ENCODE measurements at regions not wholly inside any gene's neighbourhood (a gene's known extent, or its start where the extent isn't known, plus 50 kb on each side); places are given as distances from the start of the nearest gene placed in this dataset.
A peak's percentile ranks its signal among the peaks of the same experiment; 100 is the strongest.

- TF ChIP-seq HSF1 (IDR thresholded peaks at IDR 0.05; ENCODE audit: low read depth, low read length) (no peak), CHD4 (IDR thresholded peaks at IDR 0.05) (no peak), KDM1A (IDR thresholded peaks at IDR 0.05; ENCODE audit: borderline replicate concordance) (no peak), MAX (IDR thresholded peaks at IDR 0.05; ENCODE audit: low read depth, low read length) (no peak), YBX1 (IDR thresholded peaks at IDR 0.05) (no peak), E4F1 (IDR thresholded peaks at IDR 0.05; ENCODE audit: borderline replicate concordance, partially characterized antibody) (no peak)
Observed at GRCh38 chrX:10076765-10077164, 80.0 kb upstream of the CLCN4 start (continued).

GRCh38 chrX:10077425-10078188, 79.2 kb upstream of the CLCN4 start:
- TF ChIP-seq RAD21 (IDR thresholded peaks at IDR 0.05; ENCODE audit: insufficient read depth, low read depth, low read length) (peak; percentile 23; the same call in 1 of the 2 replicates), FOS (IDR thresholded peaks at IDR 0.05; ENCODE audit: borderline replicate concordance, extremely low read depth, insufficient read length) (no peak), CTCF (IDR thresholded peaks at IDR 0.05 in 2 of 3, conservative IDR thresholded peaks at IDR 0.05 in 1 of 3; ENCODE audit: control insufficient read depth in 2 of 3, extremely low read depth in 1 of 3, insufficient read depth in 1 of 3, low read depth in 3 of 3, low read length in 3 of 3) (0 out of 6 replicates have a peak, but pooled peaks of 1 of the 3 experiments have one; percentile 2), RELA (IDR thresholded peaks at IDR 0.05; ENCODE audit: borderline replicate concordance, partially characterized antibody) (no peak)
- H3K9me3 ChIP-seq (replicated peaks; ENCODE audit: control insufficient read depth, insufficient read depth, low read length) = no peaks in the 10 kb centered on the region; the same call in 2 of the 3 replicates
- H3K36me3 ChIP-seq (ENCODE audit: control insufficient read depth in 2 of 2, insufficient read depth in 2 of 2, low read length in 1 of 2) = no peaks in the 10 kb centered on the region; a peak in 1 of 4 replicates
- H3K9ac ChIP-seq (ENCODE audit: control insufficient read depth, insufficient read depth, low read length) = no peak overlapping the region
- FAIRE-seq = no peak
- ATAC-seq = peak; percentile 48; the same call in 2 of the 3 replicates
- no peaks in the 10 kb centered on the region for H3K27me3 ChIP-seq (replicated peaks in 1 of 2; ENCODE audit: control insufficient read depth in 2 of 2, insufficient read depth in 2 of 2, low read length in 1 of 2)
- no peak overlapping the region for H3K4me3 ChIP-seq
- H2AFZ ChIP-seq (ENCODE audit: control insufficient read depth, low read depth, low read length) = no peak overlapping the region
- no TSS peak for BruUV-seq (replicated peaks)
- POLR2A ChIA-PET = no interaction called here
- H3K4me2 ChIP-seq (ENCODE audit: control insufficient read depth, insufficient read depth) = no peak overlapping the region
- DNase-seq (ENCODE audit: low read depth, low spot score) = no peak
- in situ Hi-C loops (cut with MboI) = no loop called here
- intact Hi-C loops (cut with micrococcal nuclease; ENCODE audit: unreplicated experiment) = no loop called here
- 48% methylated on average over 9 of the region's 9 CpGs for WGBS (ENCODE audit: insufficient coverage, insufficient replicate concordance, low lambda C conversion rate, missing lambda C conversion rate)
- H3K27ac ChIP-seq (ENCODE audit: control insufficient read depth, insufficient read depth) = no peak overlapping the region
- H3K79me2 ChIP-seq (ENCODE audit: control insufficient read depth, insufficient read depth, low read length) = no peaks in the 10 kb centered on the region
- peaks cover 4% of the 10 kb centered on the region for H3K4me1 ChIP-seq (ENCODE audit: control insufficient read depth, insufficient read depth, low read length)
- RAD21 ChIA-PET (ENCODE audit: unreplicated experiment) = interaction anchor here (0.6 to 2.0 kb wide), 8 partner anchors 21 to 113 kb away, joined by 3 to 8 read pairs (median 4); no protein-coding TSS in a partner anchor
- CTCF ChIA-PET = interaction anchor here (0.6 to 2.3 kb wide), 11 partner anchors 11 to 82 kb away, joined by 3 to 17 read pairs (median 4); no protein-coding TSS in a partner anchor
- H4K20me1 ChIP-seq (ENCODE audit: control insufficient read depth, insufficient read depth) = no peaks in the 10 kb centered on the region
- SMC1A ChIA-PET (ENCODE audit: uncharacterized antibody, unreplicated experiment) = interaction anchor here (0.7 to 2.6 kb wide), 13 partner anchors 12 to 80 kb away, joined by 3 to 30 read pairs (median 3); no protein-coding TSS in a partner anchor

Measured in GM12878 (cell line).